HT-29 (cell line): ENCODE measurements at regions not wholly inside any gene's neighbourhood (a gene's known extent, or its start where the extent isn't known, plus 50 kb on each side); places are given as distances from the start of the nearest gene placed in this dataset.
"Not testable (repeated sequence)": the region's sequence is repeated elsewhere in the genome, so short reads cannot be mapped to it uniquely, and the experiment has no call there.

Source experiments
- DNase-seq: peaks from one replicate; pipeline ENCODE4 v3.0.0-alpha.2; 2015; ENCODE audit warnings: low spot score

- no peak for DNase-seq
Observed at GRCh38 chr11:103584720-103585119, 451.7 kb upstream of the DDI1 start.

GRCh38 chr11:103585401-103585800, 451.0 kb upstream of the DDI1 start:
- no peak for DNase-seq

- DNase-seq: no peak
Observed at GRCh38 chr11:103585911-103586310, 450.5 kb upstream of the DDI1 start.

- DNase-seq: no peak
Observed at GRCh38 chr11:103586756-103587155, 449.7 kb upstream of the DDI1 start.

- DNase-seq: no peak
Observed at GRCh38 chr11:103587901-103588788, 448.3 kb upstream of the DDI1 start.

GRCh38 chr11:103591554-103591953, 444.9 kb upstream of the DDI1 start:
- no peak for DNase-seq

- peak; percentile 24 for DNase-seq
Observed at GRCh38 chr11:103594283-103594682, 442.2 kb upstream of the DDI1 start.

- DNase-seq: no peak
Observed at GRCh38 chr11:103596315-103596714, 440.1 kb upstream of the DDI1 start.

- peak; percentile 73 for DNase-seq
Observed at GRCh38 chr11:103601225-103601846, 435.1 kb upstream of the DDI1 start.

GRCh38 chr11:103602840-103603239, 433.6 kb upstream of the DDI1 start:
- no peak for DNase-seq

- no peak for DNase-seq
Observed at GRCh38 chr11:103604310-103604709, 432.1 kb upstream of the DDI1 start.

- DNase-seq: no peak
Observed at GRCh38 chr11:103608566-103608965, 427.9 kb upstream of the DDI1 start.

- DNase-seq: peak; percentile 87
Observed at GRCh38 chr11:103609117-103610066, 427.0 kb upstream of the DDI1 start.

- DNase-seq: no peak
Observed at GRCh38 chr11:103610435-103610834, 426.0 kb upstream of the DDI1 start.

GRCh38 chr11:103611526-103612260, 424.7 kb upstream of the DDI1 start:
- DNase-seq: peak; percentile 67

- DNase-seq: not testable (repeated sequence)
Observed at GRCh38 chr11:103612451-103612850, 424.0 kb upstream of the DDI1 start.

GRCh38 chr11:103616586-103616985, 419.9 kb upstream of the DDI1 start:
- DNase-seq: not testable (repeated sequence)

- no peak for DNase-seq
Observed at GRCh38 chr11:103618528-103618927, 417.9 kb upstream of the DDI1 start.

- DNase-seq: peak; percentile 36
Observed at GRCh38 chr11:103619480-103619879, 417.0 kb upstream of the DDI1 start.

- no peak for DNase-seq
Observed at GRCh38 chr11:103619938-103620337, 416.5 kb upstream of the DDI1 start.

- no peak for DNase-seq
Observed at GRCh38 chr11:103622296-103622695, 414.1 kb upstream of the DDI1 start.
